GM23248 (cell line): ENCODE measurements at regions not wholly inside any gene's neighbourhood (a gene's known extent, or its start where the extent isn't known, plus 50 kb on each side); places are given as distances from the start of the nearest gene placed in this dataset.

Source experiments
- EZH2 ChIP-seq: fragments of 200-600 bp; sonication (generic); IDR thresholded peaks from 2 replicates; pipeline ENCODE4 v1.6.1; 2018; ENCODE audit warnings: antibody characterized with exemption, mild to moderate bottlenecking; ENCODE audit not compliant: insufficient read depth, poor library complexity, severe bottlenecking
- EZH2phosphoT487 ChIP-seq: fragments of 200-600 bp; sonication (generic); IDR thresholded peaks from 2 replicates; pipeline ENCODE4 v1.6.1; 2018; ENCODE audit warnings: antibody characterized with exemption, moderate library complexity, mild to moderate bottlenecking, low read depth; ENCODE audit not compliant: insufficient read depth

DNA sequence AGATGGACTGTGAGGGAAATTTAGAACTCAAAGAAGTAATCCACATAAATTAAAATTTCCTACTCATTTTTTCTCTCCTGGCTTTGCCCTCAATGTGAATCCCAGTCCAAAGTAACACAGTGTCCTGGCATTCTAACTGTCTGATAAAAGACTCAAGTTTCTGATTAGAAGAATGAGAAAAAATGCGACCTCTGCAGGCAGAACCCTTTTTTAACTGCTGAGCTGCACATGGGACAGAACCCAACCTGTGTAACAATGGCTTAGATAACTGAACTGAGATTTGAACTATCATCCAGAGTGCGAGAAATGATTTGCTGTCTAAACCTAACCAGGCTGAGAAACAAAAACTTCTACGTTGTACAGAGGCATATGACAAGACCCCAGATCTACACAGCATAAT lies 385.6 kb upstream of the LRRC4C start:
- TF ChIP-seq EZH2: no peak
- no peak for TF ChIP-seq EZH2phosphoT487
